ENCODE measurements at regions not wholly inside any gene's neighbourhood (a gene's known extent, or its start where the extent isn't known, plus 50 kb on each side); places are given as distances from the start of the nearest gene placed in this dataset.

DNA sequence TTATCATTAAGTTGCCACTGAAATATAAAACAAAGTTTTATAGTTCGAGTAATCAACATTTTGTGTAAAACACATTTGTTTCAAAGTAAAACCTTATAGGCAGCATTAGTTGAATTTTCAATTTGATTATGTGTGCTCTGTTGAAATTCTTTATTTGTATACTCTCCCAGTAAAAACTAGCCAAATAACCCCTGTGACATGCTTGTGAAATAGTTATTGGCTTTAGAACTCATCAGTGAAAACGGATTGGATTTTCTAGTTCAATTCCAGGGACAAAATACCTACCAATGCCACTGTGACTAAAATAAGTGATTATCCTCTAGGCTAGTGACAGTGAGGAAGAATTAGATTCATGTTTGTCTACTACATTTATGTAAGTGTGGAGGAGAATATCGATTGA lies 212.9 kb downstream of the TMEM200A start:
- Histone ChIP-seq H3K9ac (ENCODE audit: low read depth, low read length) (no peak overlapping the region), H4K20me1 (ENCODE audit: insufficient read depth, low read length) (no peaks in the 10 kb centered on the region), H3K4me1 (ENCODE audit: insufficient read depth, low read length) (peaks cover 48% of the 10 kb centered on the region), H3K27me3 (ENCODE audit: insufficient read depth, low read length, poor library complexity) (no peaks in the 10 kb centered on the region), H3K4me3 (ENCODE audit: low read depth in 1 of 2, low read length in 2 of 2) (no peak overlapping the region), H3K4me2 (ENCODE audit: insufficient read depth, low read length) (no peak overlapping the region), H3K27ac (ENCODE audit: low read length) (no peak overlapping the region), H3K9me3 (ENCODE audit: insufficient read depth, low read length, severe bottlenecking) (no peaks in the 10 kb centered on the region), H3K36me3 (ENCODE audit: insufficient read depth, low read length) (no peaks in the 10 kb centered on the region), H3K79me2 (ENCODE audit: insufficient read depth, low read length) (no peaks in the 10 kb centered on the region), H2AFZ (ENCODE audit: low read depth, low read length) (no peak overlapping the region)
- ATAC-seq (ENCODE audit: insufficient read depth, low read depth) (no peak), DNase-seq (no peak)
- no peak for TF ChIP-seq EZH2 (IDR thresholded peaks at IDR 0.05; ENCODE audit: borderline replicate concordance, low read depth, low read length, severe bottlenecking)
- TF ChIP-seq, protein P1, sequence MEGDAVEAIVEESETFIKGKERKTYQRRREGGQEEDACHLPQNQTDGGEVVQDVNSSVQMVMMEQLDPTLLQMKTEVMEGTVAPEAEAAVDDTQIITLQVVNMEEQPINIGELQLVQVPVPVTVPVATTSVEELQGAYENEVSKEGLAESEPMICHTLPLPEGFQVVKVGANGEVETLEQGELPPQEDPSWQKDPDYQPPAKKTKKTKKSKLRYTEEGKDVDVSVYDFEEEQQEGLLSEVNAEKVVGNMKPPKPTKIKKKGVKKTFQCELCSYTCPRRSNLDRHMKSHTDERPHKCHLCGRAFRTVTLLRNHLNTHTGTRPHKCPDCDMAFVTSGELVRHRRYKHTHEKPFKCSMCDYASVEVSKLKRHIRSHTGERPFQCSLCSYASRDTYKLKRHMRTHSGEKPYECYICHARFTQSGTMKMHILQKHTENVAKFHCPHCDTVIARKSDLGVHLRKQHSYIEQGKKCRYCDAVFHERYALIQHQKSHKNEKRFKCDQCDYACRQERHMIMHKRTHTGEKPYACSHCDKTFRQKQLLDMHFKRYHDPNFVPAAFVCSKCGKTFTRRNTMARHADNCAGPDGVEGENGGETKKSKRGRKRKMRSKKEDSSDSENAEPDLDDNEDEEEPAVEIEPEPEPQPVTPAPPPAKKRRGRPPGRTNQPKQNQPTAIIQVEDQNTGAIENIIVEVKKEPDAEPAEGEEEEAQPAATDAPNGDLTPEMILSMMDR (IDR thresholded peaks at IDR 0.05; ENCODE audit: borderline replicate concordance, extremely low read depth, low read length, poor library complexity, severe bottlenecking): no peak

DNA sequence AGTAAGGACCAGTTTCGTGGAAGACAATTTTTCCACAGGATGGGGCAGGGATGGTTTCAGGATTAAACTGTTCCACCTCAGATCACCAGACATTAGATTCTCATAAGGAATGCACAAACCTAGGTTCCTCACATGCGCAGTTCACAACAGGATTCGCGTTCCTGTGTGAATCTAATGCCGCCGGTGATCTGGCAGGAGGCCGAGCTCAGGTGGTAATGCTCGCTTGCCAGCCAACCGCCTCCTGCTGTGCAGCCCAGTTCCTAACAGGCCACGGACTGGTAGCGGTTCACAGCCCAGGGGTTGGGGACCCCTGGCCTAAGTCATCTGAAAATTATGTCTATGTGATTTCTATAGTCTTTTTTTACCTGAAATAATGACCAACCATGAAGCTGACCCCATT lies 217.5 kb downstream of the TMEM200A start:
- H2AFZ ChIP-seq (ENCODE audit: low read depth, low read length): no peak overlapping the region
- DNase-seq: no peak
- no peaks in the 10 kb centered on the region for H3K9me3 ChIP-seq (ENCODE audit: insufficient read depth, low read length, severe bottlenecking)
- no peaks in the 10 kb centered on the region for H3K27me3 ChIP-seq (ENCODE audit: insufficient read depth, low read length, poor library complexity)
- no peak overlapping the region for H3K9ac ChIP-seq (ENCODE audit: low read depth, low read length)
- ATAC-seq (ENCODE audit: insufficient read depth, low read depth): no peak
- H3K36me3 ChIP-seq (ENCODE audit: insufficient read depth, low read length): no peaks in the 10 kb centered on the region
- no peak overlapping the region for H3K27ac ChIP-seq (ENCODE audit: low read length)
- H4K20me1 ChIP-seq (ENCODE audit: insufficient read depth, low read length): no peaks in the 10 kb centered on the region
- no peak overlapping the region for H3K4me2 ChIP-seq (ENCODE audit: insufficient read depth, low read length)
- no peak for TF ChIP-seq EZH2 (IDR thresholded peaks at IDR 0.05; ENCODE audit: borderline replicate concordance, low read depth, low read length, severe bottlenecking)
- TF ChIP-seq, protein P1 (IDR thresholded peaks at IDR 0.05; ENCODE audit: borderline replicate concordance, extremely low read depth, low read length, poor library complexity, severe bottlenecking): no peak
- no peaks in the 10 kb centered on the region for H3K79me2 ChIP-seq (ENCODE audit: insufficient read depth, low read length)
- H3K4me1 ChIP-seq (ENCODE audit: insufficient read depth, low read length): peaks cover 10% of the 10 kb centered on the region
- H3K4me3 ChIP-seq (ENCODE audit: low read depth in 1 of 2, low read length in 2 of 2): no peak overlapping the region

DNA sequence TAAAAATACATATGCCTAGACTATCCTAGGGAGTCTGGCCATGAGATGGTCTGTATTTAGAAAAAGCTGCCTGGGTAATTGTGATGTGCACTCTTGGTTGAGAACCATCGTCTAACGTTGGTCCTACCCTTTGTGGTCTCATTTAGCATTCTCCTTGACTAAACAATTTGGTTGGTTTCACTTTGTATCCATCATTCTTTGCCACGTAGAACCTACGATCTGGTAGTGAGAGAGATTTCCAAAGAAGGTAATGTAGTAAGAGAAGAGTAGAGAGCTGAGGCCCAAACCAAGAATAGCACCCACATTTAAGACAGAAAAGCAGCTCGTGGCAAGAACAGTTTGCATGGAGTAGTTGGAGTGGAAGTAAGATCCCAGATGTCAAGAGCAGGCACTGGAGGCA lies 219.8 kb downstream of the TMEM200A start:
- H3K36me3 ChIP-seq (ENCODE audit: insufficient read depth, low read length): no peaks in the 10 kb centered on the region
- H4K20me1 ChIP-seq (ENCODE audit: insufficient read depth, low read length): no peaks in the 10 kb centered on the region
- H3K9me3 ChIP-seq (ENCODE audit: insufficient read depth, low read length, severe bottlenecking): no peaks in the 10 kb centered on the region
- DNase-seq: no peak
- TF ChIP-seq EZH2 (IDR thresholded peaks at IDR 0.05; ENCODE audit: borderline replicate concordance, low read depth, low read length, severe bottlenecking): no peak
- TF ChIP-seq, protein P1 (IDR thresholded peaks at IDR 0.05; ENCODE audit: borderline replicate concordance, extremely low read depth, low read length, poor library complexity, severe bottlenecking): no peak
- ATAC-seq (ENCODE audit: insufficient read depth, low read depth): no peak; the same call in 2 of the 3 replicates
- no peak overlapping the region for H3K4me2 ChIP-seq (ENCODE audit: insufficient read depth, low read length)
- H3K27ac ChIP-seq (ENCODE audit: low read length): no peak overlapping the region
- H3K9ac ChIP-seq (ENCODE audit: low read depth, low read length): no peak overlapping the region
- H3K4me1 ChIP-seq (ENCODE audit: insufficient read depth, low read length): peaks cover 7% of the 10 kb centered on the region
- no peak overlapping the region for H3K4me3 ChIP-seq (ENCODE audit: low read depth in 1 of 2, low read length in 2 of 2)
- H3K79me2 ChIP-seq (ENCODE audit: insufficient read depth, low read length): no peaks in the 10 kb centered on the region
- no peaks in the 10 kb centered on the region for H3K27me3 ChIP-seq (ENCODE audit: insufficient read depth, low read length, poor library complexity)
- H2AFZ ChIP-seq (ENCODE audit: low read depth, low read length): 0 out of 2 replicates have a peak overlapping the region, but pooled peaks have one; percentile 19
